ENCODE measurements at regions not wholly inside any gene's neighbourhood (a gene's known extent, or its start where the extent isn't known, plus 50 kb on each side); places are given as distances from the start of the nearest gene placed in this dataset.
A peak's percentile ranks its signal among the peaks of the same experiment; 100 is the strongest.
"Not testable (repeated sequence)": the region's sequence is repeated elsewhere in the genome, so short reads cannot be mapped to it uniquely, and the experiment has no call there.

DNA sequence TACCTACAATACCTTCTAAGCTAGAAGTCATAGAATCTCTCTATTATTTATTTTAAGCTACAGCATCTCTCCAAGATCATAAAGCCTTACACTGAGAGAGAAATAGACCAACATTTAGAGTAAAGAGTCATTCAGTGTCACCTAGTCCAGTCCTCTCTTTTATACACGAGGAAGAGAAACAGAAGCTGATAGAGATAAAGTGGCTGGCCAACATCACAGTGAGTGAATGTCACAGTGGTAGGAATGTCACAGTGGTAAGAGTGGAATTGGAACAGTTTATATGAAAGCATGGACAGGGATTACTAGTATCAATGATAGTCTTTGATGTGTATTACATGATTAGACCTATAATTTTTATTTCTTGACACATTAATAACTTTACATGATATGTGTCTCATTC lies 307.8 kb upstream of the NBPF12 start:
- DNase-seq, result not testable (repeated sequence)

DNA sequence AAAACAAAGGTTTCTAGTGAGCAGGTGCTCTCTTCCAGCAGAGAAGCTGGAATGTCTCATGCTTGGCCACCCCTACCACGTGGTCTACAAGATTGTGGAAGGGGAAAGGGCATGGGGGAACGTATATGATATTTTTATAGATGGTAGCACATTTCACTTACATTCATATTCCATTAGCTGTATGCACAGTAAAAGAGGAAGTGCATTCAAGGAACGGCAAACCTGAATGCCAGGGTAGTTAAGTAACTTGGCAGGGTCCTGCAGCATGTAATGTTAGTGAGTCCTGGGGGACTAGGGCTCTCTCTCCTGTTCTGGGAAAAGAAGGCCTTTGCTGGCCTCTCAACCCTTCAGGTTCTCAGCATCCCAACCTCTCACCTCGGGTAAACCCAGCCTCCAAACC lies 319.5 kb upstream of the NBPF12 start:
- not testable (repeated sequence) for DNase-seq

DNA sequence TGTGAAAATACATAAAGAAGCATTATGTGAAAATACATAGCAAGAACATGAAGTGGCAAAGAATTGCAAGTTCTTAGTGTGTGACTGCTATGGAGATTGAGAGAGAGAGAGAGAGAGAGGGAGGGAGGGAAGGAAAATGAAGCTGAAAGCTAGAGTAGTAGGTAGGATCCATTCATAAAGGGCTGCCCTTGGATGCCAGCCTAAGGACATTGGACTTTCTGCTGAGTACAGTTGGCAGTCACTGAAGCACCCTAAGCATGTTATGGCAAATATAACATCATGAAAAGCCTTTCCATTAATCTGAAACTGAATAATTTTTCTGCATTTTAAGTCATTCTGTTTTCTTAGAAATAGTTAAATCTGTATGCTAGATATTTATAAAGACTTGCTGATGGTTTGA lies 333.4 kb upstream of the NBPF12 start:
- DNase-seq, result not testable (repeated sequence)

DNA sequence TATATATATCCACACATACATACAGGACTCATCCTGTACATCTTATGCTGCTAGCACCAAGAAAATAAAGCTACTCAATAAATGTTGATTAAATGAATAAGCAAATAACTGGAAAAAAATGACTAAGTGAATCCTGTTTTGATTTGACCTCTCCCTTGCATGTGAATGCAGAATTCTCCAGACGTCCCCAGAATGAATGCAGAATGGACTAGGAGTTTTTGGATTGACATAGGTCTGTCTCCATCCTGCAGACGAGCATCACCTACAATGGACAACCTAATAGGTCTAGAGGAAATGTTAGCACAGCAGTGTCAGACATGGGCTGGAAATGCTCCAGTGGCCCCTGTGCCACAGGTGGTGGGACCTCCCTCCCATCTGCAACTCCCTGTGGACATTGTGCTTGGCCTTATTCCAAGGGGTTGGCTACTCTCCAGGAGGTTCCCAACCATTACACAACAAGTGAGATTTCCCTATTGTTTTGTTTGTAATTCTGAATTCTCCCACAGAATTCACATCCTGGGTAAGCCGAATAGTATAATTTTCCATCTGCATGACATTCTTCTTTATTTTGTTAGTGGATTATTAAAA lies 337.3 kb upstream of the NBPF12 start:
- DNase-seq, result not testable (repeated sequence)

DNA sequence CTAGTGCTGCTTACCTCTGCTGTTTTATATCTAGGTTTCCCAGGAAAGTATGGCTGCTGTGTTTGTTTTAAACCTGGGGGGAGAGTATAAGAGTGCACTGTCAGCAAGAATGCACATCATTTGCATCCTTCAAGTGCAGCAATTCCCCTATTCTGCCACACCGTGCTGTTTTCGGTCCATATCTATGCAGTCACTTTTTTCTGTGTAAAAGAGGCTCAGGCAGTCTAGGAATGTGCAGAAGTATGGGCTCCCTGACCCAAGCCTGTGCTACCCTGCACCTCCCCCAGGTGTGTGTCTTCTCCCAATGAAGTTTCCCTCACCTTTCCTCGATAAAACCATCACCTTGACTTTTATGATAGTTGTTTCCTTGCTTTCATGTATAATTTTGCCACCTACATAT lies 338.2 kb upstream of the NBPF12 start:
- DNase-seq, result not testable (repeated sequence)

DNA sequence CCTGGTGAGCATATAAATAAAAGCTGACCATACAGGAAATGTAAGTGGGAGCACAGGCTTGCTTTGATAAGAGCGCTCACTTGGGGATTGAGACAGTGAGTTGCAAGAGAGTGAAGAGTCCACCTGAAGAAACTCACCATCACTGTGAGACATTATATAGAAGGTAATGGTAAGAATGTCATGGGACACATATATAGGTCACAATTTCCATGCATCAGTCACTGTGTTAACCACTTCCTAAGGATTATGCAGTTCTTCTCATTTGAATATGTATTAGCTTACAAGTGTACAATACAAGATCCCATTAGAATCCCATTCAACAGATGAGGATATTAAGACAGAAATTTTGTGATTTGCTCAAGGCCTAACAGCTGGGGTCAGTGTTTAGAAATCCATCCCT lies 352.4 kb upstream of the NOTCH2NLA start:
- DNase-seq, result not testable (repeated sequence)

DNA sequence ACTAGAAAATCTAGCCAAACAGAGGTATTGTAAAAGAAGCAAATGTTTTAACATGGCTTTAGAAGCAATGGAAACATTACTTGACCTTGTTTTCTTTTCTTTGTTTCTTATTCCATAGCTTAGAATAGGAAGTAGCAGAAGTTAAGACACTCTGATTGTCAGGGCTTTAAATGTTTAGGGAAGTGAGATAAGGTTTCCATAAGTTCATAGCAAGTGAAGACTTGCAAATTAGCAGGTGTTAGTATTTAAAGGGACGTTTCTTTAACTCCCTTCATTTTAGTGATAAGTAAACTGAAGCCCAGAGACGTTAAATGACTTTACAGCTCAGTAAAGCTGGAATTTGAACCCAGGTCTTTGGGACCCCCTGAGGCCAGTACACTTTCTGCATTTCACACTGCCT lies 338.7 kb upstream of the NOTCH2NLA start:
- not testable (repeated sequence) for DNase-seq

DNA sequence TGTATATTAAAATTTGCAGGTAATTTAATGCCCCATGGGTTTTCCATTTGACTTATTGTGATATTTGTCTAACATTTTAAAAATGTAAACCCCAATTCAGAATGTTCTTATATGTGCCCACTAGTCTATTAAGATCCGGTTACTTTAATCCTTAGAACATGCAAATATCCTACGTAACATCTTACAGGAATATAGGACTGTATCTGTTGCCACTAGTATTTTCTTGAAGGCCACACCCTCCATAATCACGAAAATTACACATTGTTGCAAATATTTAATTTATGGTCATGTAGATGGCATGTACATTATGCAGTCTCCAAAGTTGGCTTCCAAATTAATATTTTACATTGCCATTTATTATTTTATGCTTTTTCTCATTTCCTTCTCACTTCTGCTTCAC lies 329.2 kb upstream of the NOTCH2NLA start:
- DNase-seq, result not testable (repeated sequence)

DNA sequence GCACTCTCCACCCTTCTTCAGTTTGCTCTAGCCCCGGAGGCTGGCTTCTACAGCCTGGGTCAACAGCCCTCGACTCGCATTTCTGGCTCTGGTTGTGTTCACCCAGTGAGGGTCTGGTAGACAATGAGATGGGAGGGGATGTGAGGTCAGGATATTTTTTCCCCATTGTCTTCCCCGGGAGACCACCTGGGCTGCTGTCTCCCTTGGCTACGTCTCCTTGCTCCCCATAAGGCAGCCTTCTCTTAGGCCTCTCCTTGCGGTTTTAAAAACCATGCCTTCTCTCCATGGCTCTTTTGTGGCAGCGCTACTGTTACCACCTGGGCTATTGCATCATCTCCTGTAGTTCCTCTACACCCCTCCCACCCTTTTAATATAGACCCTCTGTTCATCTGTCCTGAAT lies 327.6 kb upstream of the NOTCH2NLA start:
- not testable (repeated sequence) for DNase-seq

DNA sequence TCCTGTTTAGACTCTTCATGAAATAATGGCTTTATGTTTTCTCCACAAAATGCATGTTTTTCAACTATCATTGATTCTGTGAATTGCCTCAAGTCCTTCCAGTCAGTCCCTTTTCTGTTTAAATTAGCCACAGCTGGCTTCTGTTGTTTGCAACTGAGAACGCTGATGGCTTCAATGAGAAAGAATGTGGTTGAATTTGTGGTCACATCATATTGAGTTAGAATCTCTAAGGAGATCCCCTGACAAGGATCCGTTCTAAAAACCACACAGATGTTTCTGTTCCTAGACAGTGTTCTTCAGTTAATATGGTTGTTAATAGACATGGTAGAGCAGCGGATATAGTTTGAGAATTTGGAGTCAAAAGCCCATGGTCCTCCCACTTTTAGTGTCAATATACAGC lies 323.6 kb upstream of the NOTCH2NLA start:
- DNase-seq, result not testable (repeated sequence)

DNA sequence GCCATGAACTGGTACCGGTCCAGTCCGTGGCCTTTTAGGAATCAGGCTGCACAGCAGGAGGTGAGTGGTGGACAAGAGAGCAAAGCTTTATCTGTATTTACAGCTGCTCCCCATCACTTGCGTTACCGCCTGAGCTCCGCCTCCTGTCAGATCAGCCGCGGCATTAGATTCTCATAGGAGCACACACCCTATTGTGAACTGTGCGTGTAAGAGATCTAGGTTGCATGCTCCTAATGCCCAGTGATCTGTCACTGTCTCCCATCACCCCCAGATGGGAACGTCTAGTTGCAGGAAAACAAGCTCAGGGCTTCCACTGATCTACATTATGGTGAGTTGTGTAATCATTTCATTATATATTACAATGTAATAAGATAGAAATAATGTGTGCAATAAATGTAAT lies 319.9 kb upstream of the NOTCH2NLA start:
- DNase-seq, result not testable (repeated sequence)

DNA sequence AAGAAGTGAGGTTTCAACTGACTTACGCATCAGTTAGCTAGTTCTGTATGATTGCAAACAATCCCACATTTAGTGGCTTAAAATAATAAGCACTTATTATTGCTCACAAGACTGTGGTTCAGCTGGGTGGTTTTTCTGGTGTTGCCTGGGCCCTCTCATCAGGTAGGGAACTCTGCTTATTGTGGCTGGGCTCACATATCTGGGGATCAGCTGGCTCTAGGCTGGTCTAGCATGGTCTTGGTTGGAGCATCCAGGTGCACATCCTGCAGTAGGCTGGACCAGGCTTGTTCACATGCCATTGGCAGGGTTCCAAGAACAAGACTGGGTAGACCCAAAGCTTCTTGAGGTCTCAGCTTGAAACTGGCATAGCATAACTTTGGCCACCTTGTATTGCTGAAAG lies 317.4 kb upstream of the NOTCH2NLA start:
- DNase-seq, result not testable (repeated sequence)

DNA sequence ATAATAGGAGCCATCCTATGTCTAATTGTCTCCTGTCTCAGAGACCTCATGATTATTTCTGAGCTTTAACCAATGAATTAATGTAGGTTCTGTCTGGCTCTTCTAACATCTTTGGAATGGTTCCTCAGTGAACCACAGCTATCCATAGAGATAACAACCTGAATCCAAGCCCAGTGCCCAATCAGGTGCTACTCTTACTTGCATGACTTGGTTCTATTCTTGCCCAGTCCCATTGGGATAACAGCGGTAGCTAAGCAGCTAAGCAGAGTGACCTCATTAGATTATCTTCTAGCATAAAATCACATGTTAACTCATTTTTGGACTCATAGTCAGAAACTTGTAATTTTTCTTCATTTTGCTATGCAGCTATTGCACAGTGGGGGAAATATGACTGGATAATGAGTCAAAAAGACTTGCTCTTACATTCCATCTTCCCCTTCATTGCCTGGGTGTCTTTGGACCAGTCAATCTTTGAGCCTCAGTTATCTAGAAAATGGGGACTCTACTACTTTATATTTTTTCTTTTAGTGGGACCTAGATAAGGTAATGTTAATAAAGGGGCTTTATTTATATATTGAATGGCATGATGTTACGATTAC lies 309.1 kb upstream of the NOTCH2NLA start:
- not testable (repeated sequence) for DNase-seq

DNA sequence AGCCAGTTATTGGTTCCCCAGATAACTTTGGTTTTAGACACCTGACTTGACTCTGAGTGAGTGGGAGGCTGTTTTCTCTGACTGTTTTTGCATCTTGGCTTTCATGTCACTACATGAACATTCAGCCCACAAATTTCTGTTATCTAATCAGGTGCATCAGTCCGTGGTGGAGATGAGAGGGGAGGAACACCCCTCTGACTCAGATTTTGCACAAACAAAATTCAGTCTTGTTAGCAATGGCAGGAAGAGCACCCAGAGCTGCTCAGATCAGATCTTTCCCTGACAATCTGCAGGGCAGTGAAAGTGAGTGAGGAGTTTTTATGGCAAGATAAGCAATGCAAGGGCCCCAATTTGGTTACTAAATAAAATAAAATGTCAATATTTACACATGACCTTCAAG lies 307.2 kb upstream of the NOTCH2NLA start:
- not testable (repeated sequence) for DNase-seq

DNA sequence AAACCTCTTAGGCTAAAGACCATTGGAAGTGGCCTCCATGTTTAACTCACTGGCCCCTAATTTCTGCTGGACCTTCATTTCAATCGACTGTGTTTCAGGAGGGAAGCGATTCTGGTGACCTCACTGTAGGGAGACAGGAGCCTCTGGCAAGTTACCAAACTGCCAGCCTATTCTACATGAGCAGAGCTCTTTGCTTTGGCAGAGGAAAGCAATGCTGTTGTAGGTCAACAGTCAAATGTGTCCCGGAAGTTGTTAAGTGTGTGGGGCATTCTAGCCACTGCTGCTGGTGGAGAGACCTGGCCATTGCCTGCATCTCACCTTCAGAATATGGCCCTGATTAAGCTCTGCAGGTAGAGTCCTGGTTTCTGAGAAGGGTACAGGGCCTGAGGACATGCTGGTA lies 306.8 kb upstream of the NOTCH2NLA start:
- DNase-seq, result not testable (repeated sequence)

DNA sequence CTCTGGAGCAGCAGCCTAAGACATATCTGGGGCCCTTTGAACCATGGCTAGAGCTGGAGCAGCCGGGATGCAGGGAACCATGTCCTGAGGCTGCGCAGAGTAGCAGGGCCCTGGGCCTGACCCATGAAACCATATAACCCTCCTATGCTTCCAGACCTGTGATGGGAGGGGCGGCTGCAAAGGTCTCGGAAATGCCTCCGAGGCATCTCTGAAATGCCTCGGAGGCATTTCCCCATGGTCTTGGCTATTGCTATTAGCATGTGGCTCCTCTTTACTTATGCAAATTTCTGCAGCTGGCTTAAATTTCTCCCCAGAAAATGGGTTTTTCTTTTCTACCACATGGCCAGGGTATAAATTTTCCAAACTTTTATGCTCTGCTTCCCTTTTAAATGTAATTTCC lies 302.1 kb upstream of the NOTCH2NLA start:
- not testable (repeated sequence) for DNase-seq

DNA sequence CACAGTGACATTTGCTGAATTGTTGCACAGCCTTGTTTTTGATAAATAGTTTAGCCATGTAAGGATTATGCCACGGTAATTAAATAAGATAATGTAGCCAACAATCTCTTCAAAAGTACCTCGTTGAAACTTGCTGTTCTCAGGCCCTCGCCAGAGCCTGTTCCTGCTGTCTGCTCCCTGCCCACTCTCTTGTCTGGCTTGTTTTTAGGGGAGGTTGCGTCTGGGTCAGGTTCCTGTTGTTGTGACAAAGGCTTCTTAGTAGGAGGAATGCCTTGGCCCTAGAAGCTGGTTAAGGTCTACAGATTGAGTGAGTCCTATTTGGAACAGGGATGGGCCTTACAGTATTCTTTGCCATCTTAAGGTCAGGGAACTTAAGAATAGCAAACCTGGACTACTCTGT lies 294.0 kb upstream of the NOTCH2NLA start:
- DNase-seq, result not testable (repeated sequence)

DNA sequence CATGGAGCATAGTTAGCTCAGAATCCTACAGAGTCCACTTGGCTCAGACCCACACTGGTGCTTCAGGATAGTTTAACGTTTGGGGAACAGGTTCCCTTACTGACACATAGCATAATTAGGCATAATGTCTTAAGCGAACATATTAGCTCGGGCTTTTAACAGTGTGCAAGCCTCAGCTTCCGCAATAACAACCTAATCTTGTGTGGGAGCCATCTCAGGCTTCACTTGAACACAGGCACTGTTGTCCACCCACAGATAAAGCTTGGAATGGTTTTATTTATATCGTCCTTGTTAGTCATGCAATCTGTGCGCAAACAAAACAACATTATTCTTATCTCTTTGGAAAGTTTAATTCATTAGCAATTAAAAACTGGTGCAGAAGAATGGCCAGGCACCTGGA lies 293.5 kb upstream of the NOTCH2NLA start:
- DNase-seq, result not testable (repeated sequence)

DNA sequence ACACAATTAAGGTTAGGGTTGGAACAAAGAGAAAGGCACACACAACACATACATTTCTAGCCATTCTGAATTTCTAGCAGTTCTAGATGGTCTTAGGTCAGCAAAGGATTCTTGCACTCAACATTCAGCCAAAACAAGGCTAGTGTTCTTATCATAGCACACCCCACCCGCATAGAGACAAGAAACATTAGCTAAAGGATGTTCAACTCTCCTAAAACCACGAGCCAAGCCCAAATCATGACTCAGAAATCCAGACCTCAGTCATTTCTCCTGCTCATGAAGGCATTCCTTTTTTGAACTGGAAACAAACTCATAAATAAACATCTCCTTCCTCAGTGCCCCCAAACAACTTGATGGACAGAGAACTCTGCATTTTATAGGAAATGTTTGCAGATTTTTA lies 293.0 kb upstream of the NOTCH2NLA start:
- not testable (repeated sequence) for DNase-seq

DNA sequence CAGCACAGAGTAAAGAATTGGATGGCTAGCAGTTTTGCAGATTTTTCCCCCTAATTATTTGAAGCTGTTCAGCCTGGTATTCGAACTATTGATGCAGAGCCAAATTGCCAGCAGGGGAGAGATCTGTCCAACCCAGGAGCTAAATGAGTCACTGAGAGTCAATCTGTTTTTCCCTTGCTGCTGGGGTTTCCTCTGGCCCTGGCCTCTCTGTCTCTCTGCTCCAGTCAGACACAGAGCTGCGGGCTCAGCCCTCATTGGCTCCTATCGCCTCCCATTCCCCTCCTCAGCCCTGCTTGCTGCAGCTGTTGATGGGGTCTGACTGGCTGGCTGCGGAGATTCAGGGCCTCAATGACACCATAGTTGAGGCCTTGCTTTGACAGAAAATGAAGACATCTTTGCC lies 284.9 kb upstream of the NOTCH2NLA start:
- DNase-seq, result not testable (repeated sequence)

DNA sequence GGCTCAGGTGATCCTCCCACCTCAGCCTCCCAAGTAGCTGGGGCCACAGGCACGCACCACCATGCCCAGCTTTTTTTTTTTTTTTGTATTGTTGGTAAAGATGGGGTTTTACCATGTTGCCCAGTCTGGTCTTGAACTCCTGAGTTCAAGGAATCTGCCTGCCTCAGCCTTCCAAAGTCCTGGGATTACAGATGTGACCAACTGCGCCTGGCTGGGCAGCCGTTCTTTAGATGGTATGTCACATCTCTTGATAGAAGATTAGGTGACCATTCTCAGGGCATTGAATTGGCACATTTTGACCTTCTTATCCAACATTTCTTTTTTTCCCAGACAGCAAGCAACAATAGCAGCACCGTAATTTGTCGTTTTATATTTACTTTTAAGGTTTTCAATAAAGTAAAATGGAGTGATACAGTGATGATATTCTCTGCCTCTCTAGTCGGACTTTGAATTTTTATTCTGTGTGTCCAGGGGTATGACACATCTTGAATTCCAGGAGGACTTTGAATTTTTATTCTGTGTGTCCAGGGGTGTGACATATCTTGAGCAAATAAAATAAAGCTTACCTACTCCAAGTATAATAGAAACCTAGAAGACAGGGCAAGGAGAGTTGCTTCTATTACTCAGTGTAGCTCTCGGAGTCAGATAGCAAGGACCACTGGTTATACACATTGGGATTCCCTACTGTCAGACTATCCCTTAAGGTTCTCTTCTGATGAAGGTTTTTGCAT lies 282.4 kb upstream of the NOTCH2NLA start:
- DNase-seq, result not testable (repeated sequence)

DNA sequence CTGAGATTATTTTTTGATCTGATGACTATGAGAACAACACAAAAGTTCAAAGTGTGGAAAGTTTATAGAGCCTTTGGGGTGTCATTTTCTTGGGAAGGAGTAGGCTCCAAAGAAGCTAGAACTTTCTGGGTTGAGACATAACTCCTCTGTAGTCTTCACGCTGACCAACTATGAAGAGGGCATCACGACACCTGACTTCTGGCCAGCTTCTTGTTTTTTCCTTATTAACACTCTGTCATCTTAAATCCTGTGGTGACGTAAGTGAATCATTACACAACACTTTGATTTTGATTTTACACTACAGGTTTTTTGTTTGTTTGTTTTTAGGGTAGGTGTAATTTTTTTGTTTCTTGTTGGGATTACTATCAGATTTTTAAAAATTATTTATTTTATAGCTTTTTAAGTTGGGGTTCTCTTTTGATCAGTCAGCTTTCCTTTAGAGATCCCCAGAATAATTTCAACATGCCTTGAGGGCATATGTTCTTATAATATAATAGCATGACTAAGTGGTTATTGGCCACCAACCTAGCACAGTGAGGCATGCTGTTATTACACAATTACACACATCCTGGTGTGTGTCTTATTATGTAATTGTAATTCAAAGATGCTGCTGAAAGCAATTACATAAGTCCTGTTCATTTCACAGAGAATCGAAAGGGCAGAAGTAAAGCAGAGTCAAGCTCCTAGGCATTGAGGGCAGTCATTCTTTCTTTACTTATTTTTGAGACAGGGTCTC lies 281.6 kb upstream of the NOTCH2NLA start:
- DNase-seq, result not testable (repeated sequence)

DNA sequence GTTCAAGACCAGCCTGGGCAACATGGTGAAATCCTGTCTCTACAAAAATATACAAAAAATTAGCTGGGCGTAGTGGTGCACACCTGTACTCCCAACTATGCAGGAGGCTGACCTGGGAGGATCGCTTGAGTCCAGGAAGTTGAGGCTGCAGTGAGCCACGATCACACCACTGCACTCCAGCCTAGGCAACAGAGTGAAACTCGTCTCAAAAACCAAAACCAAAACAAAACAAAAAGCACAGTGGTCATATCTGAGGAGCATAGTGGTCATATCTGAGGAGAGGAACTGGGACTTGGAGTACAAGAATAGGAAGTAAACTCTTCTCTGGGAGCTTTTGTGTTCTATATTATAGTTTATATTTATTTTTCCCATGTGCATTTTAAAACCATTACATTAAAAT lies 275.3 kb upstream of the NOTCH2NLA start:
- peak in 1 of 2 donors; percentile 0 for DNase-seq
